IPS-NIHi11 (cell line): ENCODE measurements at regions not wholly inside any gene's neighbourhood (a gene's known extent, or its start where the extent isn't known, plus 50 kb on each side); places are given as distances from the start of the nearest gene placed in this dataset.
A peak's percentile ranks its signal among the peaks of the same experiment; 100 is the strongest.

Experiments
- DNase-seq: peaks from one replicate; pipeline ENCODE4 v3.0.0; 2012; ENCODE audit warnings: mixed read lengths, low spot score

GRCh38 chr4:124469981-124470380 lies 242.6 kb downstream of the ANKRD50 start:
- no peak for DNase-seq

DNA sequence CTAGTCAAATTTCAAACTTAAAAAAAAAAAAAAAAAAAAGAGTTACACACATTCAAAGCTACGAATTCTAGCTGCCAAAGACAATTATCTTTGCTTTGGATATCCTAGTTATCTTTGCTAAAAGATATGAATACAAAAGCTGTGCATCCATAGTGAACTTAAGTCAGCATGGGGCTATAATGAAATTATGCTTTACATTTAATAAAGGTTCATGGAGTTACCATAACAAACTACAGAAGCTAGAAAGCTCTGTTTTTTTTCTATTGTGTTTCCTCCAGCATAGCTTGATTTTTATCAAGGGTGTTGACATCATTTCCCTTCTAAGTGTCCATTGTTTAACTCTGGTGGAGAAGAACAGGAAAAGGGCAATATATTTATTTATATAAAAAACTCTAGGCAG lies 234.1 kb downstream of the ANKRD50 start:
- no peak for DNase-seq

GRCh38 chr4:124480061-124480460 lies 232.5 kb downstream of the ANKRD50 start:
- DNase-seq, result no peak

DNA sequence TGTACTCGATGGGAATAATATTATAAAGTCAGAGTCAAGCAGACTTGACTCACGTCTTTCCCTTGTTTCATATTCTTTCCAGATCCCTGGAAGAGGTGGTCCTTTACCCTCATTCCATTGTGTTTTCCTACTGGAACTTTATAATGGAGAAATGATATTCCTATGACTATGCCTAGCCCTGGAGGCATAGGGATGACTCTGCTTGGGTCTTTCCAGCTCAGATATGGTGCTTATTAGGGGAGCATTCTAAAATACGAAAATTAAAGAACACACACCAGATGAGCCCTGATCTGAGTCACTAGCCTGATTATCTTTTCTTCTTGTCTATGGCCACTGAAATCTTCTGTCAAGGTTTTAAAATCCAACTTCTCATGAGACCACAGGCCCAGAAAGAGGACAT lies 231.4 kb downstream of the ANKRD50 start:
- no peak for DNase-seq

- peak; percentile 42 for DNase-seq
Observed at GRCh38 chr4:124483048-124483906, 229.3 kb downstream of the ANKRD50 start.

DNA sequence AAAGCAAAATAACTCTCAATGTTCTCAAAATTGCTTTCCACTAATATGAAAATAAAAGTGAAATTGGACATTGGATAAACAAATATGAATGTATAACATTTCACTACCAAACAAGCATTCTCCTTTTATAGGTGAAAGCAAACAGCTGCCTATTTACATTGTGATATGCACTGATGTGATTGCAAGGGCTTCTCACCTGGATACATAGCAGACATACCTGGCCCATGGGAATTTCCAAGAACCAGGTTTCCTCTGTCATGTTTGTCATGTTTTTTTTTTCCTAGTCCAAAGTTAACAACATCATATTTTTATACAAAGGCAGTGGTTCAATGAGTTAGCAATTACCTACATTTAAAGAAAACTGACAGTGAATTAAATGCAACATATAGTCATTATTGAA lies 228.5 kb downstream of the ANKRD50 start:
- no peak for DNase-seq

GRCh38 chr4:124484940-124485339 lies 227.6 kb downstream of the ANKRD50 start:
- DNase-seq, result no peak

- DNase-seq, result no peak
Observed at GRCh38 chr4:124486423-124486822, 226.1 kb downstream of the ANKRD50 start.

DNA sequence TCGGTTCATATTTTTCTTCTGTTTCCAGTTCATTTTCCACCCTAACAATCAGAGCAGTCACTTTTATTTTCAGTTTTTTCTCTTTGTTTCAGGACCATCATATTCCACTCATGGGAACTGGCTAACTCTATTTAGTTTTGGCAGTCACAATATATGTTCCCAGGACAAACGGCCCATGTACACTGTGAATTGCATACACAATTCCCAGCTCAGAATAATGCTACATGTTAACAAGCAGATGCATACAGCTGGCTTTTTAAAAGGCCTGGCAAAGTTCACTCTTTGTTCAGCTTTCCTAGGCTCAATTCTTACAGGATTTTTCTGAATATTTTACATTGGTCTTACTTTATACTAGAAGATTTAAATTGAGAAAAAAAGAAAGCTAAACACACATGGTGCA lies 224.9 kb downstream of the ANKRD50 start:
- no peak for DNase-seq

DNA sequence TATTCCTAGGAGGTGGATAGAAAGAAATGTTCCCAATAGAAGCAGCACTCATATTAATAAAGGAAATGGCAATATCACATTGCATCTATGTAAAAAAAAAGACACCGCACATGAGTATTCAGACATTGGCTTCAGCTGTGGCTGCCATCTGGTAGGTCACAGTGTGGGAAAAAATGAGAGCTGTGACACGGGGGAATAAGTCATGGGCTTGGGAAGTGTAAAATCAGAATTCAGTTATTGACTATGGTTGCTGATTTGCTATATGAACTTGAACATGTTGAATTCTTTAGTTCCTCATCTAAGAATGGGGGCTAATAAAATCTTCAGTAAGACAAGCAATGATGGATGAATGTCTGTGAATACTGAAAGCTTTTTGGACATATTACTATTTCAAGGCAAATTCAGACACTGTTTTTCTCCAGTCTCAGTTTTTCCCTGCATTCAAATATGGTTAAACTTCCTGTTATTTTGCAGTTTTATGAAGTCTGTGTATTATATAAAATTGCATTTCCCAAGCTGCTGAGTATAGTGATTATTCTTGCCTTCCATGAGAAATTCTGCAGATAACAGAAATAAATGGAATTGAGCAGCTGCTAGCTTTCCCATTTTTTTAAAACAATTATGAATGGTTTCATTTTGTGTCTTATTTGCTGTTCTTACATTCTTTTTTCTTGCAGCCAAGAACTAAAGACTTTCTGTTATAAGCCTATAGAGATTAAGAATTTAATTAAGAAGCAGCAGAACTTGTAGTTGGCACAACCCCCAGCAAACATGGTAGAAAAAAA lies 221.0 kb downstream of the ANKRD50 start:
- no peak for DNase-seq

- no peak for DNase-seq
Observed at GRCh38 chr4:124499261-124499660, 213.3 kb downstream of the ANKRD50 start.

GRCh38 chr4:124501576-124501975 lies 211.0 kb downstream of the ANKRD50 start:
- DNase-seq, result no peak

DNA sequence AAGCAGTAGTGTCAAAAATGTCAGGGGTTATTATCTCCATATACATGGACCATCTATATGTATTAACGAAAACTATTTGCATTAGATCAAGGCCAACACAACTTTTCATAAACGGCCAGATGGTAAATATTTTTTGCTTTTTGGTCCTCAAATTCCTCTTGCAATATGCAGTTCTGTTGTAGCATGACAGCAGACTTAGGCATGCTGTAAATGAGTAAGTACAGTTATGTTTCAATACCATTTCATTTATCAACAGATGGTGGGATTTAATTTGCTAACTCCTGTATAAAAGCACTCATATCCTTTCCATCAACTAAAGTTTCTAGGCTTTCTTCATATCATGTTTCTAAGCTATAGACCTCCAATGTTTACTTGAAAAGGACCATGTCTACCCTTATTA lies 208.1 kb downstream of the ANKRD50 start:
- DNase-seq, result no peak

GRCh38 chr4:124505211-124505610 lies 207.3 kb downstream of the ANKRD50 start:
- no peak for DNase-seq

- no peak for DNase-seq
Observed at GRCh38 chr4:124509151-124509550, 203.4 kb downstream of the ANKRD50 start.

DNA sequence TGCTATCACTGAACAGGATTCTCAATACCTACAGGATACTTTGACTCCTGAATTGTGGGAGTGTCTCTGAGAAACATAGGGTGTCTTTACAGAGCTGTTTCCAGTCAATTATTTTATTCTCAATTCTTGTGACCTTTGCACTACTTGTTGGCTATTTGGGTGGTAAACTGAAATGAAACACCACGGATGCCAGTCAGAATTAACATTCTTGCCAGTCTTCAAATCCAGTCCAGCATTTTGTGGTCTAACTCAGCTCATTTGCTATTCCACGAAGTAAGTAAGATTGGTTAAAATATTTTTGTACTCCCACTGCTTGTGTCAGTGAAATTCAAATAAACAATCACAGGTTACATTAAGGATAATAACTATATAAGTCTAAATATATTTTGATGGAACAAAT lies 197.9 kb downstream of the ANKRD50 start:
- no peak for DNase-seq

GRCh38 chr4:124515591-124515990 lies 196.9 kb downstream of the ANKRD50 start:
- peak; percentile 21 for DNase-seq

GRCh38 chr4:124519196-124519595 lies 193.3 kb downstream of the ANKRD50 start:
- DNase-seq, result no peak

GRCh38 chr4:124523816-124524215 lies 188.7 kb downstream of the ANKRD50 start:
- no peak for DNase-seq

GRCh38 chr4:124525524-124525923 lies 187.0 kb downstream of the ANKRD50 start:
- no peak for DNase-seq

DNA sequence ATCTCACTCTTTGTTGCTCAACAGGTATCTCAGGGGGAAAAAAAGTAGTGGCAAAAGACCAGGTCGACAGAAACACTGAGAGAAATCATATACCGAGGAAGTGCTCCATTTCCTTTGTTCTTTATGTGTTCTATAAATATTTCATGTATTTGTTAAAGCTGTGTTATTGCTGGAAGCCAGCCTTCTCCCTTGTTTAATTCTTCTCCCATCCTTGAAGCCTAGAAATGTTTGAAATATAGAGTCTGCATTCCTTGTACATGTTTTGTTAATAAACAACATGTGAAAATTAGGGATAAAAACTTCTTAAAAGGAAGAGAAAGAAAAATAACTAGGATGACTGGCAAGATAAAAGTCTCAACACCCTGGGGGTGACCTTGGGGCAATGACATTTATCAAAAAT lies 186.2 kb downstream of the ANKRD50 start:
- DNase-seq, result no peak

- no peak for DNase-seq
Observed at GRCh38 chr4:124526769-124527168, 185.8 kb downstream of the ANKRD50 start.

DNA sequence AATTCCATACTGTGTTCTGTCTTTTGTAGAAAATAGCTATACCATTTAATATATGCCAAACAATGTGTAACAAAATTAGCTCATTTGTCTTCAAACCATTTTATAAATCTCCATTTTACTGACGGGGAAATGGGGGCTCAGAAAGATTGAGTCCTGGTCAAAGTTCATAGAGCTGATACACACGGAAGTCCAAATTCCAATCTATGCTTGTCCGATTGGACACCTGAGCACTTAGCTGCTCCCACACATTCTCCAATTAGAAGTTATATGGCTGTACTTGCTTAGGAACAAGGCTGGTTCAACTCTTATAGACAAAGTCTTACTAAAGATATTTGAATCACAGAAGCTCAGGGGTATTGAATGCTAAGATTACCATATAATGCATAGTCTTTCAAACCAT lies 185.2 kb downstream of the ANKRD50 start:
- DNase-seq, result no peak
